ENCODE measurements at regions not wholly inside any gene's neighbourhood (a gene's known extent, or its start where the extent isn't known, plus 50 kb on each side); places are given as distances from the start of the nearest gene placed in this dataset.

GRCh38 chr14:26791117-26791806 lies 193.4 kb upstream of the NOVA1 start:
- in situ Hi-C loops (cut with HindIII; ENCODE audit: low sequenced_read_pairs), result no loop called here
- no peak overlapping the region for H3K4me3 ChIP-seq (ENCODE audit: low read depth, low read length)
- no peak for TF ChIP-seq CTCF (IDR thresholded peaks at IDR 0.05; ENCODE audit: low read depth, low read length, missing control alignments)
- DNase-seq (ENCODE audit: low read depth), result no peak

DNA sequence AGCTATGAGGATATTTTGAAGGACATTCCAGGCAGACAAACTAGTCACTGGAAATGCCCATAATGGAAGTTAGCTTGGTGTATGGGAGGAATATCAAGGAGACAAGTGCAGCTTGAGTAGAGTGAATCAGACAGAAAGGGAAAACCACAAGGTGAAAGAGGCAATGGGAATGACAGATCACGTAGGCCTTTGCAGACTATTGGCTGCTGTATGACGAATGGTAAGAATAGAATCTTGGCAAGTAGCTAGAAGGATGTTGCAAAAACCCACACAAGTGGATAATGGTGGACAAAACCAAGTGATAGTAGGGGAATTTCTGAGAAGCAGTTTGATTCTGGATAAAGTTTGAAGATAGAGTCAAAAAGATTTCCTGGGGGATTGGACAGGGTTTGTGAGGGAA lies 196.9 kb upstream of the NOVA1 start:
- DNase-seq (ENCODE audit: low read depth), result no peak
- in situ Hi-C loops (cut with HindIII; ENCODE audit: low sequenced_read_pairs), result no loop called here
- TF ChIP-seq CTCF (IDR thresholded peaks at IDR 0.05; ENCODE audit: low read depth, low read length, missing control alignments), result no peak
- no peak overlapping the region for H3K4me3 ChIP-seq (ENCODE audit: low read depth, low read length)

- in situ Hi-C loops (cut with HindIII; ENCODE audit: low sequenced_read_pairs), result no loop called here
- H3K4me3 ChIP-seq (ENCODE audit: low read depth, low read length), result no peak overlapping the region
- DNase-seq (ENCODE audit: low read depth), result no peak
- no peak for TF ChIP-seq CTCF (IDR thresholded peaks at IDR 0.05; ENCODE audit: low read depth, low read length, missing control alignments)
Observed at GRCh38 chr14:26808407-26808806, 210.6 kb upstream of the NOVA1 start.

DNA sequence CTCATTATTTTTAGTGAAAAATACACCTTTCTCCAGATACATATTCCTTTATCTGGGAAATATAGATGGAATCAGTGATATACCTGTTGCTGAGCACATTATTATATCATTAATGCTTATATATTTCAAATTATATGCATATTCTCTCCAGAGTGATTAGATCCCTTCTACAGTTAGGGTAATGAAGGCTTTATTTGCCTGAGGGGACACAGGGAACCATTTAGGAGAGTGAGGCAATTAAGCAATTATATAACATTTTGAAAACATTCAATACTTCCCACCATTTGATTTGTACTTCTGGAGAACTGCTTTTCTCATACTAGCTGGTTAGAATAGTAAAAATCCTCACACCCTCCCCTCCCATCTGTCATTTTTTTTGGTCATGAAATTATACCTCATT lies 212.8 kb upstream of the NOVA1 start:
- in situ Hi-C loops (cut with HindIII; ENCODE audit: low sequenced_read_pairs), result no loop called here
- TF ChIP-seq CTCF (IDR thresholded peaks at IDR 0.05; ENCODE audit: low read depth, low read length, missing control alignments), result no peak
- no peak for DNase-seq (ENCODE audit: low read depth)
- no peak overlapping the region for H3K4me3 ChIP-seq (ENCODE audit: low read depth, low read length)

GRCh38 chr14:26811756-26812305 lies 214.0 kb upstream of the NOVA1 start:
- in situ Hi-C loops (cut with HindIII; ENCODE audit: low sequenced_read_pairs), result no loop called here
- no peak overlapping the region for H3K4me3 ChIP-seq (ENCODE audit: low read depth, low read length)
- no peak for DNase-seq (ENCODE audit: low read depth)
- no peak for TF ChIP-seq CTCF (IDR thresholded peaks at IDR 0.05; ENCODE audit: low read depth, low read length, missing control alignments)

DNA sequence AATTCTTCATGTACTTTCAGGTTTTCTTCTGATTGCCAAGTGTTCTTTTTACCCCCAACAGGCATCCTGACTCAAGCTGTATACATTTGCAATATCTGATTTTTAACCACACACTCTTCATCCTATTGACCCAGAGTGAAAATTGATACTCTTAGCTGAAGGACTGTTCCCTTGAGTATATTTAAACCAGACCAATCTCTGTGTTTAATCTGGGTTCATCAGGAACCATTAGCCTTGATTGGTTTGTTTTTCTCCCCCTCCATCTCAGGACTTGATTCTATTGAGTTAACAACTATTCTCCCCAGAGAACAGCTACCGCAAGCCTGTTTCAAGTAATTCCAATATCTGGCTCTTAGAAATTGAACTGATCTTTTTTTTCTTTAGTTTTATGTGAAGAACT lies 222.3 kb upstream of the NOVA1 start:
- TF ChIP-seq CTCF (IDR thresholded peaks at IDR 0.05; ENCODE audit: low read depth, low read length, missing control alignments), result no peak
- peak; percentile 32 for DNase-seq (ENCODE audit: low read depth)
- H3K4me3 ChIP-seq (ENCODE audit: low read depth, low read length), result no peak overlapping the region
- in situ Hi-C loops (cut with HindIII; ENCODE audit: low sequenced_read_pairs), result no loop called here
